SU-DHL-6 (cell line): ENCODE measurements at regions not wholly inside any gene's neighbourhood (a gene's known extent, or its start where the extent isn't known, plus 50 kb on each side); places are given as distances from the start of the nearest gene placed in this dataset.

Experiments used
- H2AFZ ChIP-seq: fragments of 200-600 bp; sonication (generic); 2 replicates; pipeline ENCODE4 v1.6.1; 2014; ENCODE audit warnings: low read depth, mild to moderate bottlenecking, moderate library complexity, mixed read lengths, antibody characterized with exemption, low read length; ENCODE audit not compliant: severe bottlenecking
- H3F3A ChIP-seq: fragments of 200-600 bp; shearing (Covaris generic); 2 replicates; pipeline ENCODE4 v1.6.0; 2016; ENCODE audit warnings: antibody characterized with exemption, mild to moderate bottlenecking; ENCODE audit not compliant: insufficient read depth
- H3K27ac ChIP-seq: fragments of 200-600 bp; sonication (generic); 2 replicates; pipeline ENCODE4 v1.5.1; 2016; ENCODE audit warnings: low read depth, mild to moderate bottlenecking, low read length, moderate library complexity, mixed read lengths
- H3K27me3 ChIP-seq: fragments of 200-600 bp; sonication (generic), shearing (Covaris generic); 2 replicates; pipeline ENCODE4 v1.6.0; 2014; ENCODE audit warnings: mild to moderate bottlenecking, low read length
- H3K36me3 ChIP-seq: fragments of 200-600 bp; sonication (generic); 2 replicates; pipeline ENCODE4 v1.6.1; 2014; ENCODE audit warnings: mild to moderate bottlenecking, low read length, mixed read lengths
- H3K4me2 ChIP-seq: fragments of 300-600, 200-600 bp; shearing (Covaris generic), sonication (generic); 2 replicates; pipeline ENCODE4 v1.6.0; 2014; ENCODE audit warnings: low read length, low read depth, mild to moderate bottlenecking; ENCODE audit not compliant: poor library complexity, severe bottlenecking
- H3K4me3 ChIP-seq: fragments of 200-600 bp; sonication (generic); 2 replicates; pipeline ENCODE4 v1.5.1; 2014; ENCODE audit warnings: antibody characterized with exemption, low read length, mild to moderate bottlenecking, mixed read lengths; ENCODE audit not compliant: insufficient read depth, poor library complexity, severe bottlenecking
- H3K79me2 ChIP-seq: fragments of 200-600 bp; sonication (generic); 2 replicates; pipeline ENCODE4 v1.6.1; 2014; ENCODE audit warnings: mild to moderate bottlenecking, low read length, moderate library complexity; ENCODE audit not compliant: insufficient read depth
- H3K9ac ChIP-seq: fragments of 200-600 bp; sonication (generic); 2 replicates; pipeline ENCODE4 v1.7.0; 2014; ENCODE audit warnings: mild to moderate bottlenecking, low read length
- H3K9me2 ChIP-seq: fragments of 200-600 bp; sonication (generic); replicated peaks from 2 replicates; pipeline ENCODE4 v1.6.1; 2014; ENCODE audit warnings: low read length; ENCODE audit not compliant: insufficient read depth
- H3K9me3 ChIP-seq: fragments of 200-600 bp; sonication (generic); 2 replicates; pipeline ENCODE4 v1.6.1; 2014; ENCODE audit warnings: low read length, mixed read lengths; ENCODE audit not compliant: insufficient read depth
- H4K20me1 ChIP-seq: fragments of 200-600 bp; sonication (generic); 2 replicates; pipeline ENCODE4 v1.6.1; 2014; ENCODE audit warnings: low read depth, mild to moderate bottlenecking, antibody characterized with exemption, low read length, moderate library complexity, mixed read lengths
- EZH2phosphoT487 ChIP-seq: fragments of 200-600 bp; sonication (generic), shearing (Covaris generic); conservative IDR thresholded peaks from 2 replicates; pipeline ENCODE4 v1.6.1; 2018; ENCODE audit warnings: mild to moderate bottlenecking, antibody characterized with exemption, low read length, moderate library complexity, mixed read lengths
- TF ChIP-seq, protein P1 (sequence below): fragments of 200-600 bp; sonication (generic); IDR thresholded peaks from one replicate; pipeline ENCODE4 v1.5.1; 2017; ENCODE audit warnings: antibody characterized with exemption, mild to moderate bottlenecking, low read length, moderate library complexity; ENCODE audit not compliant: insufficient read depth, poor library complexity, severe bottlenecking

DNA sequence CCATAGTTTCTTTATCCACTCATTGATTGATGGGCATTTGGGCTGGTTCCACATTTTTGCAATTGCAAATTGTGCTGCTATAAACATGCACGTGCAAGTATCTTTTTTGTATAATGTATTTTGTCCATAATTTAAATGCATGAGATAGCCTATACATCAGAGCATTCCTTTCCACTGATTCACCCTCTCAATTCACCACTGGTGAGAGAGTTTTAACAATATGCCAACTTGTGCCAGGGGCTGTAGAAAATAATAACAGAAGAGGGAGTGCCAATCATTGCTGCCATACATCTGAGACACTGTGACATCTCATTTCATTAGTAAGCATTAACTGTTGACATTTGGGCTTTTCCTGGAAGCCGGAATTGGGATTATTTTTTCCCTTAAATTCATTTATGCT, 125.1 kb downstream of the RAP2A start:
- Histone ChIP-seq H2AFZ (no peak overlapping the region), H3K27ac (no peak overlapping the region), H3K36me3 (no peaks in the 10 kb centered on the region), H3K9me3 (no peaks in the 10 kb centered on the region), H4K20me1 (no peaks in the 10 kb centered on the region), H3F3A (no peaks in the 10 kb centered on the region), H3K27me3 (no peaks in the 10 kb centered on the region), H3K9ac (no peak overlapping the region), H3K9me2 (no peaks in the 10 kb centered on the region), H3K4me2 (no peak overlapping the region), H3K4me3 (no peak overlapping the region), H3K79me2 (no peaks in the 10 kb centered on the region)
- TF ChIP-seq, protein P1, sequence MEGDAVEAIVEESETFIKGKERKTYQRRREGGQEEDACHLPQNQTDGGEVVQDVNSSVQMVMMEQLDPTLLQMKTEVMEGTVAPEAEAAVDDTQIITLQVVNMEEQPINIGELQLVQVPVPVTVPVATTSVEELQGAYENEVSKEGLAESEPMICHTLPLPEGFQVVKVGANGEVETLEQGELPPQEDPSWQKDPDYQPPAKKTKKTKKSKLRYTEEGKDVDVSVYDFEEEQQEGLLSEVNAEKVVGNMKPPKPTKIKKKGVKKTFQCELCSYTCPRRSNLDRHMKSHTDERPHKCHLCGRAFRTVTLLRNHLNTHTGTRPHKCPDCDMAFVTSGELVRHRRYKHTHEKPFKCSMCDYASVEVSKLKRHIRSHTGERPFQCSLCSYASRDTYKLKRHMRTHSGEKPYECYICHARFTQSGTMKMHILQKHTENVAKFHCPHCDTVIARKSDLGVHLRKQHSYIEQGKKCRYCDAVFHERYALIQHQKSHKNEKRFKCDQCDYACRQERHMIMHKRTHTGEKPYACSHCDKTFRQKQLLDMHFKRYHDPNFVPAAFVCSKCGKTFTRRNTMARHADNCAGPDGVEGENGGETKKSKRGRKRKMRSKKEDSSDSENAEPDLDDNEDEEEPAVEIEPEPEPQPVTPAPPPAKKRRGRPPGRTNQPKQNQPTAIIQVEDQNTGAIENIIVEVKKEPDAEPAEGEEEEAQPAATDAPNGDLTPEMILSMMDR: no peak
- no peak for TF ChIP-seq EZH2phosphoT487

DNA sequence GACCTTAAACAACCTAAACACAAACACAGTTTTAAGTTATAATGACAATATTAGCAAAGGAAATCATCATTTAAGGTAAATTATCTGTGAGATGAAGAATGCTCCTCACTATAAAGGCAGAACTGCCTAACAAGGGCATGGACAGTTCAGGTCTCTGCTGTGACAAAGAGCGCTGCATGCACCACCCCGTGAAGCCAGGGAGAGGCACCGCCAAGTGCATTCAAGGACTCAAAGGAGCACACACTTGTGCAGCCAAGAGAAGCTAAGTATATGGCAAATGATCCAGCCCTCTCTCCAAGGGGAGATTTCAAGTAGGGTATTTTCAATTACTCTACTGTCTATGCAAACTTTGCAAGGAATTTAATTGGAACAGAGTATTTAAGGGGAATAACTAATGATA, 126.0 kb downstream of the RAP2A start:
- Histone ChIP-seq H3K4me3 (no peak overlapping the region), H3K9me3 (no peaks in the 10 kb centered on the region), H3K9ac (no peak overlapping the region), H3K4me2 (no peak overlapping the region), H3K36me3 (no peaks in the 10 kb centered on the region), H4K20me1 (no peaks in the 10 kb centered on the region), H3K9me2 (no peaks in the 10 kb centered on the region), H3K79me2 (no peaks in the 10 kb centered on the region), H3K27ac (no peak overlapping the region), H2AFZ (no peak overlapping the region), H3K27me3 (no peaks in the 10 kb centered on the region), H3F3A (no peaks in the 10 kb centered on the region)
- TF ChIP-seq, protein P1: no peak
- no peak for TF ChIP-seq EZH2phosphoT487

DNA sequence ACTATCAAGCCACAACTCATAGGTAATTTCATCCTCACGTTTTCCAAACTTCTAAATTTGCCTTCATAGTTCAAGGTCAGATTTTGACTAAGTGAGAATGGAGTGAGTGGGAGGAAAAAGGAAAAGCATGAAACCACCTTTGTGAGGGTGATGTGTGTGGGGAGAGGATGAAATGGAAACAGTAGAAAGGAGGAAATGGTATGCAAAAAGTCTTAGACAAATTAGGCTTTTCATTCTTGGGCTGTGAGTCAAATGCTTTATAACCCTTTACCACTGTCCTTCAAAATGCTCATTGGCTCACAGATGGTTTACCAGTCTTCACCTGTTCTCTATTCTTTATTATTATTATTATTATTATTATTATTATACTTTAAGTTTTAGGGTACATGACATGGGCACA, 127.2 kb downstream of the RAP2A start:
- Histone ChIP-seq H3K79me2 (no peaks in the 10 kb centered on the region), H3K27me3 (no peaks in the 10 kb centered on the region), H2AFZ (no peak overlapping the region), H3F3A (no peaks in the 10 kb centered on the region), H4K20me1 (no peaks in the 10 kb centered on the region), H3K9ac (no peak overlapping the region), H3K9me3 (no peaks in the 10 kb centered on the region), H3K27ac (no peak overlapping the region), H3K4me3 (no peak overlapping the region), H3K9me2 (no peaks in the 10 kb centered on the region), H3K36me3 (no peaks in the 10 kb centered on the region), H3K4me2 (no peak overlapping the region)
- TF ChIP-seq, protein P1: no peak
- no peak for TF ChIP-seq EZH2phosphoT487

DNA sequence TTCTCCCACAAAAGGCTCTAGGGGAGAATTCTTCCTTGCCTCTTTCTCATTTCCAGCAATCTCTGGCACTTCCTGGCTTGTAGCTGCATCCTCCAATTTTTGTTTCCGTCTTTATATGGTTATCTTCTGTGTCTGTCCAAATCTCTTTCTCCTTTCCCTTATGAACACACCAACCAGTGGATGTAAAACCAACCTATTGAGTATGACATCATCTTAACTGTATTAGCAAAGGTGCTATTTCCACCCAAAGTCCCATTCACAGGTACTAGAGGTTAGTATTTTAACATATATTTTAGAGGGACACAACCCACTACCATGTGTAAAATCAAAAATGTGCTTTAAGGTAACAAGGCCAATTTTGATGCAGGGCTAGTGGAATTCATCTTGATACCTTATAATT, 129.0 kb downstream of the RAP2A start:
- H3K9me3 ChIP-seq: no peaks in the 10 kb centered on the region
- H3K4me2 ChIP-seq: no peak overlapping the region
- no peaks in the 10 kb centered on the region for H3K27me3 ChIP-seq
- no peaks in the 10 kb centered on the region for H4K20me1 ChIP-seq
- H3F3A ChIP-seq: no peaks in the 10 kb centered on the region
- H3K79me2 ChIP-seq: no peaks in the 10 kb centered on the region
- H3K27ac ChIP-seq: no peak overlapping the region
- no peak overlapping the region for H3K4me3 ChIP-seq
- H3K9me2 ChIP-seq: no peaks in the 10 kb centered on the region
- no peak overlapping the region for H2AFZ ChIP-seq
- H3K9ac ChIP-seq: no peak overlapping the region
- no peaks in the 10 kb centered on the region for H3K36me3 ChIP-seq
- TF ChIP-seq, protein P1: no peak
- TF ChIP-seq EZH2phosphoT487: no peak
